DMS53 treated with DMSO at 0.1 percent for 48 hours (cell line): ENCODE measurements at regions not wholly inside any gene's neighbourhood (a gene's known extent, or its start where the extent isn't known, plus 50 kb on each side); places are given as distances from the start of the nearest gene placed in this dataset.
"Not testable (repeated sequence)": the region's sequence is repeated elsewhere in the genome, so short reads cannot be mapped to it uniquely, and the experiment has no call there.

Source experiments
- DNase-seq: peaks from one replicate; lab custom pipeline; 2025; ENCODE audit not compliant: unreplicated experiment; lab: John Stamatoyannopoulos, UW

DNA sequence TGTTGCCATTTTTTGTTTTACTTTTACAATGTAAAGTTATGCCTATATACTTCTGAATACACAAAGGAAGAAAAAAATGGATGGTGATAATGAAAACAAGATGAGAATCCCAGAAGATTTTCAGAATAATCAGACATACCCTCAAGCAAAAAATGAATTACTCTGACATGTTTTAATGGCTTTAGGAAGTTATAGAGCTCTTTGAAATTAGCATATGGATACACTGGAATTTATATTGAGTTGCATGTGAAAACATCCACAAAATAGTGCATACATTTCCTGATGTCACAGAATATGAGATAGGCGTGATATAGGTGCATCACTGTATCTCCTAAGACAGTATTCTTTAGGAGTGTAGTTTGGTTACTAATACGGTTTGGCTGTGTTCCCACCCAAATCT is 351.3 kb downstream of the SLC7A11 start:
- DNase-seq, result no peak

DNA sequence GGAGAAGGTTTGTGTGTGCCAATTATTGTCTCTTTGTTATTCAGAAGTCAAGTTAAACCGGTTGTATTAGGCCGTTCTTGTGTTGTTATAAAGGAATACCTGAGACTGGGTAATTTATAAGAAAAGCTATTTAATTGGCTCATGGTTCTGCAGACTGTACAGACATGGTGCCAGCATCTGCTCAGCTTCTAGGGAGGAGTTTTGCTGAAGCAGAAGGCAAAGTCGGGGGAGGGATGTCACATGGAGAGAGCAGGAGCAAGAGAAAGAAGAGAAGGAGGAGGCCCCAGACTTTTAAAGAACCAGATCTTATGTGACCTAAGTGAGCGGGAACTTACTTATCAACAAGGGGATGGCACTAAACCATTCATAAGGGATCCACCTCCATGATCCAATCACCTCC is 349.3 kb upstream of the PCDH18 start:
- no peak for DNase-seq

DNA sequence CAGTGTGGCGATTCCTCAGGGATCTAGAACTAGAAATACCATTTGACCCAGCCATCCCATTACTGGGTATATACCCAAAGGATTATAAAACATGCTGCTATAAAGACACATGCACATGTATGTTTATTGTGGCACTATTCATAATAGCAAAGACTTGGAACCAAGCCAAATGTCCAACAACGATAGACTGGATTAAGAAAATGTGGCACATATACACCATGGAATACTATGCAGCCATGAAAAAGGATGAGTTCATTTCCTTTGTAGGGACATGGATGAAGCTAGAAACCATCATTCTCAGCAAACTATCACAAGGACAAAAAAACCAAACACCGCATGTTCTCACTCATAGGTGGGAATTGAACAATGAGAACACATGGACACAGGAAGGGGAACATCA is 335.8 kb upstream of the PCDH18 start:
- DNase-seq, result not testable (repeated sequence)

DNA sequence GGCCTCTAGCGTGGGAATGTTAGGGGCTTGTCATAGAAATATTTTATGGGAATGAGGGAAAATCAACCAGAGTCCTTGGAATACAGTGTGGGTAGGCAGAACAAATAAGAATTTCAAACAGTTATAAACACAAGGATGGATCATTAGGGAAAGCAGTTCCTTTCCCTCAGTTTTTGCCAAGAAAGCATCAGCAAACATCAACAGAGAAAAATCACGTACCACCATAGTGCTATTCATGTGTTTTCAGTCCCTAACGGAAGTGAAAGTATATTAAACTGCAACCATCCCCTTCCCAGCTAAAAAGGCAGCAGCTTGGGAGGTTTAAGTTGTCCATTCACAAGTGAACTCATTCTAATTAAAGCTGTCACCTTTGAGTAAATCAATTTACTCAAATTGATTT is 334.4 kb upstream of the PCDH18 start:
- no peak for DNase-seq

DNA sequence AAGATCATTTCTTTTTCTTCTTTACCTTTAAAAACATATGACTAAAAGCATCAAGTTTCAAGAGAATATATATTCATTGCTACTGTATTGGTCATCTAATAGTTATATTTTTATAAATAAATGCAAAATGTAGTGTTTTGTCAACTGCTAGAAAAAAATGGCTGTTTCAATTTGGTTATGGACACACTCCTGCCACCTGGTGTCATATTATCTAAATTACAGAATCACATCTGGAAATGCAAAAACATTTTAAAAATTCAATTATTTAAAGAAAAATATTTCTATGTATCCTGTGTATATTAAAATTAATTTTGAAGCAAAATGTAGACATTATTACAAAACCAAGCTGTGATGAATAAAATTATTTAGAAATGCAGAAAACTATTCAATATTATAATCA is 329.4 kb upstream of the PCDH18 start:
- no peak for DNase-seq

DNA sequence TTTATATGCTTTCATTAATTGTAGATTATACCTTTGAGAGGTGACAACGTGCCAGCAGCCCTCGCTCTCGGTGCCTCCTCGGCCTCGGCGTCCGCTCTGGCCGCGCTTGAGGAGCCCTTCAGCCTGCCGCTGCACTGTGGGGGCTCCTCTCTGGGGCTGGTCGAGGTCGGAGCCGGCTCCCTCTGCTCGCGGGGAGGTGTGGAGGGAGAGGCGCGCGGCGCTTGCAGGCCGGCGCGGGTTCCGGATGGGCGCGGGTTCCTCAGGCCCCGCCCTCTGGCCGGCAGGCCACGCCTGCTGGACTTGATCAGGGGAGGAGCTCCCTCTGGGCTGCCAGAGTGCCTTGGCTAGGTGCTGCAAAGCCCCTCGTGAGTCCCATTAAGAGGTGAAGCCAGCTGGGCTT is 321.1 kb upstream of the PCDH18 start:
- no peak for DNase-seq

DNA sequence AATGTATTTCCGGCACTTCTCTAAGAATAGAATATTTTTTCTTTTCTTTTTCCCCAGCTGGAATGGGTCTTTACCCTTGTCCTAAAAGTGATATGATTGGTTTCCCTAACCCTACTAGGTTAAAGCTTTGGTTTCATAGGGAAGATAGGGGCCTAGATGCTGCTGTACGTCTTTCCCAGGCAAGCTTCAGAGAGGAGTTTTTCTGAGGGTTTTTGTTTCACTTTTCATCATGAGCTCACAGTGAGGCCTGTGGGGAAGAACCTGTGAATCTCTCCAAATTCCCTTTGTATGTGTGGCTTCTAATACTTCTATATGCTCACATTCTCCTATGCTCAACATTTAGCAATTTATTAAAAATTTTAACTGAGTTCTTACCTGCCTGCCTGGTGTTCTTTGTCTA is 320.0 kb upstream of the PCDH18 start:
- DNase-seq, result no peak

DNA sequence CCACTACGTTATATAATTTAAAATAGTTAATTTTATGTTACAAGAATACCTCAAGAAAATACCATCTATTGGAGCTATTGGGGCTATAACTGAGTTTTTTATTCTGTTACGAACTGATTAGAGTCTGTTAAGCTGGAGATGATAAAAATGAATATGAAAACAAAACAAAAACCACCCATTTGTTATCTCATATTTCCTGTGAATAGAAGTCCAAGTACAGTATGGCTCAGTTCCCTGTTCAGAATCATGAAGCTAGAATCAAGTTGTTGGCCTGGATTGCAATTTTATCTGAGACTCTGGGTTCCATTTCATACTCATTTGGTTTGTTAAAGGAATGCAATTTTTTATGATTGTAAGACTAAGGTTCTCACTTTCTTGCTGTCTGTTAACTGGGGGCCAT is 319.1 kb upstream of the PCDH18 start:
- DNase-seq, result no peak

DNA sequence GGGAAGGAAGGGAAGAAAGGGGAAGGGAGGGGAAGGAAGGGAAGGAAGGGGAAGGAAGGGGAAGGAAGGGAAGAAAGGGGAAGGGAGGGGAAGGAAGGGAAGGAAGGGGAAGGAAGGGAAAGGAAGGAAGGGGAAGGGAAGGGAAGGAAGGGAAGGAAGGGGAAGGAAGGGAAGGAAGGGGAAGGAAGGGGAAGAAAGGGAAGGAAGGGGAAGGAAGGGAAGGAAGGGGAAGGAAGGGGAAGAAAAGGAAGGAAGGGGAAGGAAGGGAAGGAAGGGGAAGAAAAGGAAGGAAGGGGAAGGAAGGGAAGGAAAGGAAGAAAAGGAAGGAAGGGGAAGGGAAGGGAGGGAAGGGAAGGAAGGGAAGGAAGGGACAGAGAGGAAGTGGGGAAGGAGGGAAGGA is 295.7 kb upstream of the PCDH18 start:
- not testable (repeated sequence) for DNase-seq

DNA sequence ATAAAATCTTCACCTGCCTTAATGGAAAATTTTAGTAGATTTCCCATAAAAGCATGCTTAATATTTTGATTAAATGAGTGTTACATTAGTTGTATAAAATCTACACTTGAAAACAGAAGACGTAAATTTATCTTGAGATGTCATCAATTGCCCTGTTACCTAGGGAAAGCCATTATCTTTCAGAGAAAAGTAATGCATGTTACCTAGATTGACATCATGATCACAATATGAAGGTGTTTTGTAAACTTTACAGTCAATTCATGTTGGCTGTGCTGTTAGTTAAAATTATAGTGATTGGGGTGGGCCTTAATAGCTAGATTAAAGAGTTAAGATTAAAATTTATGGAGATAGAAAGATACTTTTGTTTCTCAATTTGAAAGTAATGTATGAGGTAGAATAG is 293.2 kb upstream of the PCDH18 start:
- no peak for DNase-seq

DNA sequence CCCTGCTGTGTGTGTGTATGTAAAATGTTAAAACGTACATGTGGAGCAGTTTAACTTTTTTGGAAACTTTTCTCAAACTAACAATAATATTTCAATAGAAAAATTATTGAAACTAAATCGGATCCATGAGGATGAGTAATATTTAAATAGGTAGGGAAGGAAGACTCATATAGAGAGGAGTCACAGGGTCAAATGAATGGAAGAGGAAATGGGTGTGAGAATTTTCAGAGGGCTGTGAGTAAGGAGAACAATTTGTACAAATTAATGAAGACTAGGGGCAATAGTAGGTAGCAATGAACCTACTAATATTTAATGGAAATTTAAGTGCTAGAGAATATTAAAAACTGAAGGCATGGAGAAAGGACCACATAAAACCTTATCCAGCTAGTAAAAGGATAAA is 290.7 kb upstream of the PCDH18 start:
- DNase-seq, result no peak

DNA sequence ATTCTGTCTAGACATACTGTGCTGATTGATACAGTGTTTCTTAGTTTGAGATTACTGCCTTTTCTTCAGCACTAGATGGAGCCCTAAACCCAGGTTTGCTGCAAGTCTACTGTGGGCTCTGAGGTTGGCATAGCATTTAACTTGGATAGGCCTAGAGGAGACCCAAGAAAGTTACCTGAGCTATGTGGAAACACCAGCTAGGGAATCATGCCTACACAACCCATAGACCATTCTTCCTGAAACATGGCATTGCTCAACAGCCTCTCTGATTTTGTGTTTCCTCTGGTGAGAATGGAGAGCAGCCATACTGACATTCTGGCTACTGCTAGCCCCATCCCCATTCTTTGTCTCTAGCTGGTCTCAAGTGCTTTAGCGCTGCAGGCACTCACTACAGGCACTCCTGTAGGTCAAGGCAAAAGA is 287.7 kb upstream of the PCDH18 start:
- peak; percentile 37 for DNase-seq

DNA sequence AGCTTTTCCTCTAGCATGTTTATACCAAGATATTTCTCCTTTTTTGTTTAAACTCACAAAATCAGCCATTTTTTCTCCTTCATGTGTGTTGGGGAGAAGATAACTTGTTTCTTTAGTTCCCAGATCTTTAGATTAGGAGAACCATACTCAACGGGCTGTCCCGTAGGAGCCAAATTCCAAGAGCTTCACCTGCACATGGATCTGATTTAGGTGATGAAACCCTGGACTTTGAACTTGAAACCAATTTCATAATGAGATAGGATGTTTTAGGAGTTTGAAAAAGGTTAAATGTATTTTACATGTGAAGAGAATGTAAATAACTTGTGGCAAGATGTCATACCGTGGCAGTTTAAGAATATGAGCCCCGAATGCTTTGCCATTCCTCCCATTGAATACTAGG is 280.0 kb upstream of the PCDH18 start:
- no peak for DNase-seq

DNA sequence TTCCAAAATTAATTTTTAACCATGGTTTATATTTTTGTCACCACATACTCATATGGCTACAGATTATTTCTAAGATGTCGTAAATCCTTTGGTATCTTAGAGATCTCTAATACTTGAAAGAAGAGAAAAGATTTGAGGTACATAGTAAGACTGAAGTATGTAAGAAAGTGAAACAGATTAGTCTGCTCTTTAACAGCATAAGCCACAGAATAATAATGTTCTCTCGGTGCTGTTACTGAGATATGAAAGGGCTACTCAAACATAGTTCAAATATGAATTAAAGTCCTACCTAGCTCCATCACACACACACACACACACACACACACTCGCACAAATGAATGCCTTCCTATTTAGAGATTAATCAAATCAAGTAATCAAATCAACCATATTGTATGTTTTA is 274.1 kb upstream of the PCDH18 start:
- DNase-seq, result no peak

DNA sequence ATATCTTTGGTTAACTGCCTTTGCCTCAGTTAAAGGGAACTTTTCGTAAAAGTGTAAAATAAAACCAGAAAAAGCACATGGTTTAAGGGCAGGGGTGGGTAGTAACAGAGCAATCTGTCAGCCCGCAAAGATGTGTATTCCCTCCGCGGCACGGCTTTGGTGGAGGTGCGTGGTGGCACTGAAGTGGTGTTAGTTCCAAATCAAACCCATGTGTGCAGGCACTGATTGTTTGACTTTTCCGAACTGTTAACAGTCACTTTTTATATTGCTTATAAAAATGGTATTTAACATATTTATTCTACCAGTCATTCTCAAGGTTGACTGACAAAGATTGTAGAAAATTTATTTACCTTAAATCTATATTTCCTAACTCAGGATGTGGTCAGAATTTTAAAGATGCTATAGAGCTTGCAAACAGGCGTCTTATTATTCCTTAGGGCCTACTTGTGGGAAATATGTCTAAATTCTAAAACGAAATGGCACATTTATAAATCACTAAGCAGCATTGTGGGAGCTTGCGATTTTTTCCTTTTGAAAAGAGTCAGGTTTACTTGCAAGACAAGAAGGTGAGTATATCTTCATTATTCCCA is 272.7 kb upstream of the PCDH18 start:
- no peak for DNase-seq

DNA sequence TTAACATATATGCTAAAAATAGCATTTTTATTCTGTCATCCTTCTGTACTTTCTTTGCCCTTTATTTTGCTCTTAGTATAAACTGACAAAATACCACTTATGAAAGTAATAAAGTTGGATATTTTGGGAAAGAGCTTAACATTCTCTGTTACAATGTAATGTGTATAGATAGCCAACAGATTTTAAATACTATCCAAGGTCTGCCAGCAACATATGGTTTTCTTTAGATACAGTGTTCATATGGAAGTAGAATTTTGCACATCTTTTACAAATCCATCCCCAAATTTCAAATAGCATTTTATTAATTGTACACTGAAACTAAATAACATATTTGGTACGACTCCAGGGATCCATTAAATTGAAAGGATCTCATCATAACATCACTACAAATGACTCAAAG is 268.6 kb upstream of the PCDH18 start:
- DNase-seq, result no peak

DNA sequence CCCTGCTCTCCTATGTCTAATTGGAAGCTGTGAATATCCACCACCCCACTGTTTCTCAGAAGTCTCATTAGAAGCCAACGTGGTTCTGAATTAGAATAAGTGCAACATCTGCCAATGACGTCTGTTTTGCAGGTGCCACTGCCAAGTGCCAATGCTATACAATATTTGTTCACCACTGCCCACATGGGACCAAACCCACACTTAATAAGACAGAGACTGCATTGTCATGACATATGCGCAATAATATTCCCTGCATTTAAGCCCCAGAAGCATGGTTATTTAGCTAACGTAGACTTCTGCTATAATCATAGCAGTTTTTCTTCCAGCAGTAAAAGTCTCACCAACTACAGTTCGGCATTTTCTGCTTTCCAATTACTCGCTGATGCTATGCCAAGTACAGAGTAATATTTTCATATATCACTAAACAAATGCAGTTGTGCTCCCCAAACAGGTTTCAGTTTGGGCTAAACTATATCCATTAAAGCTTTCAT is 262.5 kb upstream of the PCDH18 start:
- peak; percentile 36 for DNase-seq

DNA sequence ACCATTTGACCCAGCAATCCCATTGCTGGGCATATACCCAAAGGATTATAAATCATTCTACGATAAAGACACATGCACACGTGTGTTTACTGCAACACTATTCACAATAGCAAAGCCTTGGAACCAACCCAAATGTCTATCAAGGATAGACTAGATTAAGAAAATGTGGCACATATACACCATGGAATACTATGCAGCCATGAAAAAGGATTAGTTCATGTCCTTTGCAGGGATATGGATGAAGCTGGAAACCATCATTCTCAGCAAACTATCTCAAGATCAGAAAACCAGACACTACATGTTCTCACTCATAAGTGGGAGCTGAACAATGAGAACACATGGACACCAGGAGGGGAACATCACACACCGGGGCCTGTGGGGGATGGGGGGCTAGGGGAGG is 257.0 kb upstream of the PCDH18 start:
- DNase-seq, result not testable (repeated sequence)

DNA sequence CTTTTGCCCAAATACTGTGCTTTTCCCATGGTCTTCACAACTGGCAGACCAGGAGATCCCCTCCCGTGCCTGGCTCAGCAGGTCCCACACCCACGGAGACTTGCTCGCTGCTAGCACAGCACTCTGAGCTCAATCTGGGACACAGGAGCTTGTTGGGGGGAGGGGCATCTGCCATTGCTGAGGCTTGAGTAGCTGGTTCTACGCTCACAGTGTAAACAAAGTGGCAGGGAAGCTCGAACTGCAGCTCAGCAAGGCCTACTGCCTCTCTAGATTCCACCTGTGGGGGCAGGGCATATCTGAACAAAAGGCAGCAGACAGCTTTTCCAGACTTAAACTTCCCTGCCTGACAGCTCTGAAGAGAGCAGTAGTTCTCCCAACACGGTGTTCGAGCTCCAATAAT is 251.6 kb upstream of the PCDH18 start:
- peak; percentile 18 for DNase-seq

DNA sequence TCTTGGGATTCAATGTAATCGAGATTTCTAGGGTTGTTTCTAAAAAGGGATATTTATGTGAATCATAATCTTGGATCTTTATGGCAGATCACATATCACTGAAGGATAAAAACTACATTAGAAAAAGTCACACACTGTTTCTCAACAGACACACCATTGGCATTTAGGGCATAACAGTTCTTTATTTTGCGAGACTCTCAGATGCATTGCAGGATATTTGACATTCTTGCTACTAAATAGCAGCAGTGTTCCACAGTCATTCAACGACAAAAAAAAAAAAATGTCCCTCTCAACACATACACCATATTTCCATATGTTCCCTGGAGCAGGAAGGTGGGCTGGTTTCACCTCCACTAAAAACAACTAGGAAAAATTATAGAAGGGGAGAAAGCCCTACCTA is 243.4 kb upstream of the PCDH18 start:
- no peak for DNase-seq

DNA sequence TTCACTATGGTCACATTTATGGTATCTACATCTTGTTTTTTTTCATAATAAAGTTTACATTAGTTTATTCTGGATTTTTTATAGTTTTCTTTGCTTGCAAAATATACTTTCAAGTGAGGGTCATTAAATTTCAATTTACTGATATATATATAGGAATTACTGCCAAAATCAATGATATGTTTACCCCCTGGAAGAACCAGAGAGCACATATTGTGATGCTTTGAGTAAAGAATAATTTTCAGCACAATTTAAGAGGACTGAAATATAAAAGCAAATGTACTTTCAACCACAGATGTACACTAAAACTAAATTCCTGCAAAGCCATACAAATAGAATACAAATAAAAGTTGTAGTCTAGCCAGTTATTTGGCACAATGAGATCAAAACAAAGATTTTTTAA is 242.2 kb upstream of the PCDH18 start:
- DNase-seq, result no peak

DNA sequence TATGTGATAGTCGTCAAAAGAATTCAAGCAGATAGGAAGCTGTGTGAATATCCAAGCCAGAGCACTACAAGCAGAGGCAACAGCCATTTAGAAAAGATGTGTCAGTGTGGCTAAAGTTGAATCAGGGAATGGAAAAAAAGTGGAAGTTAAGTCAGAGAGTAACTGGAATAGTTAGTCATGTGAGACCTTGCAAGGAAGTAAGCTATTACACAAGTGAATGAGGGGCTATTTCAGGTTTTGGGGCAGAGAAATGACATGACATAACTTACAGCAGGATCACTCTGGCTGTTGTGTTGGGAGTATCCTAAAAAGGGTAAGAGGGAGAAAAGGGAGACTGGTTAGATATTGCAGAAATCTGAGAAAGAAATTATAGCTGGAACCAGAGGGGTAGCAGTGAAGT is 236.6 kb upstream of the PCDH18 start:
- DNase-seq, result no peak

DNA sequence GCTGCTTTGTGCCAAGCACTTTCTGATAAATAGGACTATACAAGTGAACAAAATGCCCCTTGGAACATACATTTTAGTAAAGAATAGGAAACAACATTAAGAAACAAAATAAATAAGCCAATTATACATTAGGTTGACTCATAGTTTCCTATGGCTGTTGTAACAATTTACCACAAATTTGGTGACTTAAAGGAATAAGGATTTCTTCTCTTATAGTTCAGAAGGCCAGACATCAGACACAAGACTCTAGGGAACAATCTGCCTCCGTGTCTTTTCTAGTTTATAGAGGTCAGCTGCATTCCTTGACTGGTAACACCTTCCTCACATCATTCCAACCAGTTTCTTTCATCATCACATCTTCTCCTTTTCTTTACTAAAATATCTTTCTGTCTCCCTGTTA is 235.9 kb upstream of the PCDH18 start:
- DNase-seq, result no peak

DNA sequence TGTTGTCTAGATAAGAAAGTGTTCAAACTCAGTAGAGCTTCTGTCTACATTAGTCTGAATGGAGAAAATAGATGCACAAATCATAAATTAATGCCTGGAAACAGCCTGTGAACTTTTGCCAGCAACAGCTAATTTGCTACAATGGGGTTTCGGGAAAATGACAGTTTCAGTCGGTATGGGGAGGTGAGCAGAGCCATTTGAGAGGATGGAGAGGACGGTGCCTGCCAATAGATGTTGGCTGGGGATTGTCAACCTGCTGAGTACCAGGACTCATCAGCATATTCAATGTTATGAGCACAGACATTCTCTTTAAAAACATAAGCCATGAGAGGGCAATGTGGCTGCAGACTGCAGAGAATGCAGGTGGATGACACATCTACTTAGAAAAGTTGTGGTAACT is 230.3 kb upstream of the PCDH18 start:
- DNase-seq, result no peak
